ENCODE measurements at regions not wholly inside any gene's neighbourhood (a gene's known extent, or its start where the extent isn't known, plus 50 kb on each side); places are given as distances from the start of the nearest gene placed in this dataset.
"Not testable (repeated sequence)": the region's sequence is repeated elsewhere in the genome, so short reads cannot be mapped to it uniquely, and the experiment has no call there.

DNA sequence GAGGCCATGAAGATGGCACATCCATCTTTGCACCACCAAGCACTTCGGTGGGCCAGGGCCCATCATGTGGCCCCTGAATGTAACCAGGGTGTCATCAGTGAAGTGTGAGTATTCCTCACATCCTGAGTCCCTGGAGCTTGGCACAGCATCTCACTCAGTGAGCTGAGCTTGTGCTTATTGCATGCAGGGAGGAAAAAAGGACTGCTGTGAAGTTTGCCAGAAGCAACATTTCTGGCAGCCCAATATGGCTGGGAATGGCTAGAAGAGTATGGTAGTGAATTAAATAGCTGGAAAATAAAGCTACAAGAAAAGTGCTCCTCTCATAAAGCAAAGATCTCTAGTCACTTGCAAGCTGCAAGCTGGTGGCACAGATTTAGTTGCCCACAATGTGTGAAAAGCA, 109.3 kb downstream of the TNFSF18 start:
- no peak for DNase-seq (ENCODE audit: low spot score in 2 of 2, unreplicated experiment in 2 of 2)
- peaks cover 42% of the 10 kb centered on the region for H3K4me1 Mint-ChIP-seq
- no peaks in the 10 kb centered on the region for H3K27me3 Mint-ChIP-seq (ENCODE audit: low read depth)
- no peak overlapping the region for H3K4me3 Mint-ChIP-seq
- peaks cover 6% of the 10 kb centered on the region for H3K36me3 Mint-ChIP-seq
- peaks cover 19% of the 10 kb centered on the region for H3K9me3 Mint-ChIP-seq
- no peak overlapping the region for H3K27ac Mint-ChIP-seq
- TF ChIP-seq CTCF (IDR thresholded peaks at IDR 0.05; ENCODE audit: unreplicated experiment) = no peak

GRCh38 chr1:172941945-172942344, 108.8 kb downstream of the TNFSF18 start:
- H3K4me1 Mint-ChIP-seq = peaks cover 42% of the 10 kb centered on the region
- H3K36me3 Mint-ChIP-seq = peaks cover 6% of the 10 kb centered on the region
- no peak for TF ChIP-seq CTCF (IDR thresholded peaks at IDR 0.05; ENCODE audit: unreplicated experiment)
- no peaks in the 10 kb centered on the region for H3K27me3 Mint-ChIP-seq (ENCODE audit: low read depth)
- H3K4me3 Mint-ChIP-seq = no peak overlapping the region
- H3K27ac Mint-ChIP-seq = no peak overlapping the region
- peaks cover 16% of the 10 kb centered on the region for H3K9me3 Mint-ChIP-seq
- DNase-seq (ENCODE audit: low spot score in 2 of 2, unreplicated experiment in 2 of 2) = no peak

DNA sequence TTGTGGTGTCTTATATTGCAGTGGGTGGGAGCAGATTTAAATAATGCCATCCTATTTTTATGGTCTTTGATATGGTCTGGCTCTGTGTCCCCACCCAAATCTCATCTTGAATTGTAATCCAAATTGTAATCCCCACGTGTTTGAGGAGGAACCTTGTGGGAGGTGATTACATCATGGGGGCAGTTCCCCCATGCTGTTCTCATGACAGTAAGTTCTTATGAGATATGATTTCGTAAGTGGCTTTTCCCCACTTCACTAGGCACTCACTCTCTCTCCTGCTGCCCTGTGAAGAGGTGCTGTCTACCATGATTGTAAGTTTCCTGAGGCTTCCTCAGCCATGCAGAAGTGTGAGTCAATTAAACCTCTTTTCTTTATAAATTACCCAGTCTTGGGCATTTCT, 107.6 kb downstream of the TNFSF18 start:
- DNase-seq (ENCODE audit: low spot score in 2 of 2, unreplicated experiment in 2 of 2); H3K36me3 Mint-ChIP-seq; H3K27ac Mint-ChIP-seq; H3K4me3 Mint-ChIP-seq; H3K27me3 Mint-ChIP-seq (ENCODE audit: low read depth): not testable (repeated sequence)
- peaks cover 13% of the 10 kb centered on the region for H3K9me3 Mint-ChIP-seq
- H3K4me1 Mint-ChIP-seq = peaks cover 45% of the 10 kb centered on the region

DNA sequence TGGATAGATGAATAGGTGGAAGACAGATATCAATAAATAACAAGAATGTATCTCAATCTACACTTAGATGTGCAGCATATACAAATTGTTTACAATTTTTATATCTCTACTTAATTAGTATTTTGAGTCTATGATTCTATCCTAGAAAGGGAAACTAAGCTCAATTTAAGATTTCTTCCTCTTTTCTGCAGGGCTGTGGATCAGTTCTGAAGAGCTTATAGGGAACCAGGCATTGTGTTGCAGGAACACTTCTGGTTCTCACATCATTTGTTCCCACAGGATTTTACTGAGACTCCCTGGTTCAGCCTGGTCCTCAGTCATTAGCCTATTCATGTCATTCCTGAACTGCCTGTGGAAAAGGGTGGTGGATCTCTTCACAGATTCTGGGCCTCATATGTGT, 105.8 kb downstream of the TNFSF18 start:
- peaks cover 2% of the 10 kb centered on the region for H3K36me3 Mint-ChIP-seq
- no peak overlapping the region for H3K27ac Mint-ChIP-seq
- peaks cover 9% of the 10 kb centered on the region for H3K9me3 Mint-ChIP-seq
- no peak for DNase-seq (ENCODE audit: low spot score in 2 of 2, unreplicated experiment in 2 of 2)
- H3K4me1 Mint-ChIP-seq = peaks cover 34% of the 10 kb centered on the region
- no peak for TF ChIP-seq CTCF (IDR thresholded peaks at IDR 0.05; ENCODE audit: unreplicated experiment)
- no peak overlapping the region for H3K4me3 Mint-ChIP-seq
- H3K27me3 Mint-ChIP-seq (ENCODE audit: low read depth) = no peaks in the 10 kb centered on the region

DNA sequence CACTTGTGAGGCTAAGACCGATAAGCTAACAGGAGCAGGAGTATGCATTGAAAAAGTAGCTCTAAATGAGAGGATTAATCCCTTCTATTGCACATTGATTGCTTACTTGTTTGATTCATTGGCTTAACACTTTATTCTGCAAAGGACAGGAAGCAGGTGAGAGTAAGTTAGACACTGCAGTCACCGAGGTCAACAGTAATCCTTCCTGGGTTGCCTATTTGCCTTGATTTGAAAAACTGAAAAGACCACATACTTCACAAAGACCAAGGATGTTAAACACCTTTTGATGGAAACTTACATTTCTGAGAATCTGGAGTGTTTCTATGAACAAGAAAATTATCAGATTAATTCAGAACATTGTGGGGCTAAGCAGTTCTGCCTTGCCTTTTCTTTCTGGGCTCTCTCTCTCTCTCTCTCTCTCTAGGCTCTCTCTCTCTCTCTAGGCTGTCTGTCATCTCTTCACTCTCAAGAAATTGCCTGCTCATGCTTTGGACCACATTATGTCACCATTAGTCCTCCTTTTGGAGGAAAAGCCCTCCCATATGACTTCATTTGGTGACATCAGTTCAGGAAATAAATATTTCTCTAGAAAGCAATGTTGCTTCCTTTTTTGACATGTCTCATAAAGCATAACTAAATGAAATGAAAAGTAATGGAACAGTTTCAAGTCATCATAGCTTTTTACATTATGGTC, 103.8 kb downstream of the TNFSF18 start:
- H3K4me1 Mint-ChIP-seq = peaks cover 30% of the 10 kb centered on the region
- no peaks in the 10 kb centered on the region for H3K27me3 Mint-ChIP-seq (ENCODE audit: low read depth)
- no peak overlapping the region for H3K27ac Mint-ChIP-seq

GRCh38 chr1:172948457-172948856, 102.3 kb downstream of the TNFSF18 start:
- peaks cover 2% of the 10 kb centered on the region for H3K9me3 Mint-ChIP-seq
- no peaks in the 10 kb centered on the region for H3K27me3 Mint-ChIP-seq (ENCODE audit: low read depth)
- H3K36me3 Mint-ChIP-seq = no peaks in the 10 kb centered on the region
- no peak overlapping the region for H3K4me3 Mint-ChIP-seq
- H3K4me1 Mint-ChIP-seq = peaks cover 39% of the 10 kb centered on the region
- TF ChIP-seq CTCF (IDR thresholded peaks at IDR 0.05; ENCODE audit: unreplicated experiment) = no peak
- no peak for DNase-seq (ENCODE audit: low spot score in 2 of 2, unreplicated experiment in 2 of 2)
- no peak overlapping the region for H3K27ac Mint-ChIP-seq

More for the DNA sequence above, 103.8 kb downstream of the TNFSF18 start:
- TF ChIP-seq CTCF (IDR thresholded peaks at IDR 0.05; ENCODE audit: unreplicated experiment) = no peak
- Mint-ChIP-seq H3K36me3 (peaks cover 2% of the 10 kb centered on the region), H3K4me3 (no peak overlapping the region), H3K9me3 (peaks cover 7% of the 10 kb centered on the region)
- DNase-seq (ENCODE audit: low spot score in 2 of 2, unreplicated experiment in 2 of 2) = no peak

Measured in mesothelial cell of epicardium (in vitro differentiated cells).